ENCODE measurements at regions not wholly inside any gene's neighbourhood (a gene's known extent, or its start where the extent isn't known, plus 50 kb on each side); places are given as distances from the start of the nearest gene placed in this dataset.

DNA sequence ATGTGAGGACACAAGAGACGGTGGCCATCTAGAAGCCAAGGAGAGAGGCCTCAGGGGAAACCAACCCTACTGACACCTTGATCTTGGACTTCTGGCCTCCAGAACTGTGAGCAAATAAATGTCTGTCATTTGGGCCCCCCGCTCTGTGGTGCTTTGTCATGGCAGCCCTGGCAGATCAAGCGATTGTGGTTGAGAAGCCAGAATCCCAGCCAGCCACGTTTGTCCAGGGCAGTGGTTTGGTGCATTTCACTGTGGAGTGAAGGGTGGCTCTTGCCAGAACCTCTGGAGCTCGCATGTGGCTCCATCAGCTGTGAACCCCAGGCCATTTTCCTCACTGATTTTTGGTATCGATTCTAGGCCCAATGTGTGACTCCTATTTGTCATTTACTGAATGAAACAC, 404.9 kb downstream of the BCL11B start:
- ChIA-PET POLR2A (no interaction called here), CTCF (no interaction called here)
- no peak overlapping the region for H3K27ac ChIP-seq (ENCODE audit: insufficient read depth, low read depth, low read length)
- H3K36me3 ChIP-seq (ENCODE audit: control insufficient read depth in 2 of 2, extremely low read depth in 1 of 2, insufficient read depth in 2 of 2, low read length in 2 of 2), result no peaks in the 10 kb centered on the region
- DNase-seq (ENCODE audit: low read depth, low spot score), result no peak
- dilution Hi-C loops (cut with MboI; ENCODE audit: extremely low pct_ligation_motif_present, low sequenced_read_pairs) (no loop called here), intact Hi-C loops (cut with micrococcal nuclease) (no loop called here)
- no peak for FAIRE-seq
- H3K4me3 ChIP-seq (replicated peaks in 1 of 3; ENCODE audit: insufficient read depth in 1 of 3, low read depth in 1 of 3, low read length in 3 of 3), result no peak overlapping the region
- H4K20me1 ChIP-seq (replicated peaks; ENCODE audit: control insufficient read depth, extremely low read depth, insufficient read depth, low read length), result no peaks in the 10 kb centered on the region
- no peak overlapping the region for H3K4me2 ChIP-seq (ENCODE audit: insufficient read depth, low read length)
- peaks cover 6% of the 10 kb centered on the region for H3K9me3 ChIP-seq (replicated peaks; ENCODE audit: control insufficient read depth, insufficient read depth, low read length)
- BruUV-seq (replicated peaks), result no TSS peak
- no peaks in the 10 kb centered on the region for H3K79me2 ChIP-seq (ENCODE audit: control insufficient read depth, insufficient read depth, low read length)
- no peak overlapping the region for H3K9ac ChIP-seq (replicated peaks; ENCODE audit: extremely low read depth, insufficient read depth, low read length)
- H3K9me1 ChIP-seq (replicated peaks; ENCODE audit: control insufficient read depth, extremely low read depth, insufficient read depth, low read length), result no peaks in the 10 kb centered on the region
- TF ChIP-seq POLR2AphosphoS5 (IDR thresholded peaks at IDR 0.05; ENCODE audit: insufficient read depth, low read depth, low read length) (no peak), JUN (IDR thresholded peaks at IDR 0.05; ENCODE audit: borderline replicate concordance, insufficient read depth, insufficient read length, low read depth) (no peak), GATA2 (IDR thresholded peaks at IDR 0.05; ENCODE audit: insufficient read depth, insufficient read length, low read depth, low read length) (no peak), POLR2A (IDR thresholded peaks at IDR 0.05; ENCODE audit: low read depth, low read length) (no peak), FOS (IDR thresholded peaks at IDR 0.05; ENCODE audit: borderline replicate concordance, insufficient read depth, low read length) (no peak), EZH2 (IDR thresholded peaks at IDR 0.05; ENCODE audit: borderline replicate concordance, low read depth, low read length, severe bottlenecking) (no peak), MYC (IDR thresholded peaks at IDR 0.05; ENCODE audit: low read depth, low read length) (no peak)
- TF ChIP-seq, protein P1, sequence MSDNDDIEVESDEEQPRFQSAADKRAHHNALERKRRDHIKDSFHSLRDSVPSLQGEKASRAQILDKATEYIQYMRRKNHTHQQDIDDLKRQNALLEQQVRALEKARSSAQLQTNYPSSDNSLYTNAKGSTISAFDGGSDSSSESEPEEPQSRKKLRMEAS (IDR thresholded peaks at IDR 0.05; ENCODE audit: insufficient read depth, insufficient read length), result no peak
- TF ChIP-seq, protein P2, sequence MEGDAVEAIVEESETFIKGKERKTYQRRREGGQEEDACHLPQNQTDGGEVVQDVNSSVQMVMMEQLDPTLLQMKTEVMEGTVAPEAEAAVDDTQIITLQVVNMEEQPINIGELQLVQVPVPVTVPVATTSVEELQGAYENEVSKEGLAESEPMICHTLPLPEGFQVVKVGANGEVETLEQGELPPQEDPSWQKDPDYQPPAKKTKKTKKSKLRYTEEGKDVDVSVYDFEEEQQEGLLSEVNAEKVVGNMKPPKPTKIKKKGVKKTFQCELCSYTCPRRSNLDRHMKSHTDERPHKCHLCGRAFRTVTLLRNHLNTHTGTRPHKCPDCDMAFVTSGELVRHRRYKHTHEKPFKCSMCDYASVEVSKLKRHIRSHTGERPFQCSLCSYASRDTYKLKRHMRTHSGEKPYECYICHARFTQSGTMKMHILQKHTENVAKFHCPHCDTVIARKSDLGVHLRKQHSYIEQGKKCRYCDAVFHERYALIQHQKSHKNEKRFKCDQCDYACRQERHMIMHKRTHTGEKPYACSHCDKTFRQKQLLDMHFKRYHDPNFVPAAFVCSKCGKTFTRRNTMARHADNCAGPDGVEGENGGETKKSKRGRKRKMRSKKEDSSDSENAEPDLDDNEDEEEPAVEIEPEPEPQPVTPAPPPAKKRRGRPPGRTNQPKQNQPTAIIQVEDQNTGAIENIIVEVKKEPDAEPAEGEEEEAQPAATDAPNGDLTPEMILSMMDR (IDR thresholded peaks at IDR 0.05; ENCODE audit: extremely low read depth in 1 of 2, insufficient read depth in 1 of 2, low read depth in 1 of 2, low read length in 2 of 2), result no peak
- no peaks in the 10 kb centered on the region for H3K4me1 ChIP-seq (ENCODE audit: control insufficient read depth, extremely low read depth, insufficient read depth, low read length)
- no peaks in the 10 kb centered on the region for H3K27me3 ChIP-seq (ENCODE audit: control insufficient read depth in 2 of 2, insufficient read depth in 2 of 2, low read length in 2 of 2)
- no peak overlapping the region for H2AFZ ChIP-seq (ENCODE audit: low read depth, low read length)
